SU-DHL-6 (cell line): ENCODE measurements at regions not wholly inside any gene's neighbourhood (a gene's known extent, or its start where the extent isn't known, plus 50 kb on each side); places are given as distances from the start of the nearest gene placed in this dataset.

Experiments used
- H2AFZ ChIP-seq: fragments of 200-600 bp; sonication (generic); 2 replicates; pipeline ENCODE4 v1.6.1; 2014; ENCODE audit warnings: low read depth, mild to moderate bottlenecking, moderate library complexity, mixed read lengths, antibody characterized with exemption, low read length; ENCODE audit not compliant: severe bottlenecking
- H3F3A ChIP-seq: fragments of 200-600 bp; shearing (Covaris generic); 2 replicates; pipeline ENCODE4 v1.6.0; 2016; ENCODE audit warnings: antibody characterized with exemption, mild to moderate bottlenecking; ENCODE audit not compliant: insufficient read depth
- H3K27ac ChIP-seq: fragments of 200-600 bp; sonication (generic); 2 replicates; pipeline ENCODE4 v1.5.1; 2016; ENCODE audit warnings: low read depth, mild to moderate bottlenecking, low read length, moderate library complexity, mixed read lengths
- H3K27me3 ChIP-seq: fragments of 200-600 bp; sonication (generic), shearing (Covaris generic); 2 replicates; pipeline ENCODE4 v1.6.0; 2014; ENCODE audit warnings: mild to moderate bottlenecking, low read length
- H3K36me3 ChIP-seq: fragments of 200-600 bp; sonication (generic); 2 replicates; pipeline ENCODE4 v1.6.1; 2014; ENCODE audit warnings: mild to moderate bottlenecking, low read length, mixed read lengths
- H3K4me2 ChIP-seq: fragments of 300-600, 200-600 bp; shearing (Covaris generic), sonication (generic); 2 replicates; pipeline ENCODE4 v1.6.0; 2014; ENCODE audit warnings: low read length, low read depth, mild to moderate bottlenecking; ENCODE audit not compliant: poor library complexity, severe bottlenecking
- H3K4me3 ChIP-seq: fragments of 200-600 bp; sonication (generic); 2 replicates; pipeline ENCODE4 v1.5.1; 2014; ENCODE audit warnings: antibody characterized with exemption, low read length, mild to moderate bottlenecking, mixed read lengths; ENCODE audit not compliant: insufficient read depth, poor library complexity, severe bottlenecking
- H3K79me2 ChIP-seq: fragments of 200-600 bp; sonication (generic); 2 replicates; pipeline ENCODE4 v1.6.1; 2014; ENCODE audit warnings: mild to moderate bottlenecking, low read length, moderate library complexity; ENCODE audit not compliant: insufficient read depth
- H3K9ac ChIP-seq: fragments of 200-600 bp; sonication (generic); 2 replicates; pipeline ENCODE4 v1.7.0; 2014; ENCODE audit warnings: mild to moderate bottlenecking, low read length
- H3K9me2 ChIP-seq: fragments of 200-600 bp; sonication (generic); replicated peaks from 2 replicates; pipeline ENCODE4 v1.6.1; 2014; ENCODE audit warnings: low read length; ENCODE audit not compliant: insufficient read depth
- H3K9me3 ChIP-seq: fragments of 200-600 bp; sonication (generic); 2 replicates; pipeline ENCODE4 v1.6.1; 2014; ENCODE audit warnings: low read length, mixed read lengths; ENCODE audit not compliant: insufficient read depth
- H4K20me1 ChIP-seq: fragments of 200-600 bp; sonication (generic); 2 replicates; pipeline ENCODE4 v1.6.1; 2014; ENCODE audit warnings: low read depth, mild to moderate bottlenecking, antibody characterized with exemption, low read length, moderate library complexity, mixed read lengths
- EZH2phosphoT487 ChIP-seq: fragments of 200-600 bp; sonication (generic), shearing (Covaris generic); conservative IDR thresholded peaks from 2 replicates; pipeline ENCODE4 v1.6.1; 2018; ENCODE audit warnings: mild to moderate bottlenecking, antibody characterized with exemption, low read length, moderate library complexity, mixed read lengths
- TF ChIP-seq, protein P1 (sequence below): fragments of 200-600 bp; sonication (generic); IDR thresholded peaks from one replicate; pipeline ENCODE4 v1.5.1; 2017; ENCODE audit warnings: antibody characterized with exemption, mild to moderate bottlenecking, low read length, moderate library complexity; ENCODE audit not compliant: insufficient read depth, poor library complexity, severe bottlenecking

DNA sequence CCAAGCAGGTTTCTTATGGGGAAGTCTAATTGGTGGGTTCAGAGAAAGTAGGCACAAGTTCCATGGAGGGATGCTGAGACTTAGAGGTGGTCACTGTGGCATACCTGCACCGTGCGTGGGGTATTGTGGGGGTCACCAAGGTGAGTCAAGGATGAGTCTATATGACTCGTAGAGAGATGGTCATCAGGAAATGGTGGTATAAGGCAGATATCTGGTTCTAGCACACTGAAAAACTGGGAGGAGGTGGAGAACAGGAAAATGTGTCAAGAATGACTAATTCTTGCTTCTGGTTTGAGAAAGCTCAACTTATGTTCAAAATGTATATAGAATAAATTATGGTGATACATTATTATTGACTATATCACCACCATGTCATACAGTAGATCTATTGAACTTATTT lies 258.1 kb downstream of the RAB38 start:
- Histone ChIP-seq H3K27ac (no peak overlapping the region), H3K27me3 (no peaks in the 10 kb centered on the region), H3K9me3 (no peaks in the 10 kb centered on the region), H3K36me3 (no peaks in the 10 kb centered on the region), H4K20me1 (no peaks in the 10 kb centered on the region), H3K79me2 (no peaks in the 10 kb centered on the region), H3K9ac (no peak overlapping the region), H3K4me3 (no peak overlapping the region), H2AFZ (no peak overlapping the region), H3K4me2 (no peak overlapping the region), H3K9me2 (no peaks in the 10 kb centered on the region; the same call in 1 of the 2 replicates), H3F3A (no peaks in the 10 kb centered on the region)
- TF ChIP-seq, protein P1, sequence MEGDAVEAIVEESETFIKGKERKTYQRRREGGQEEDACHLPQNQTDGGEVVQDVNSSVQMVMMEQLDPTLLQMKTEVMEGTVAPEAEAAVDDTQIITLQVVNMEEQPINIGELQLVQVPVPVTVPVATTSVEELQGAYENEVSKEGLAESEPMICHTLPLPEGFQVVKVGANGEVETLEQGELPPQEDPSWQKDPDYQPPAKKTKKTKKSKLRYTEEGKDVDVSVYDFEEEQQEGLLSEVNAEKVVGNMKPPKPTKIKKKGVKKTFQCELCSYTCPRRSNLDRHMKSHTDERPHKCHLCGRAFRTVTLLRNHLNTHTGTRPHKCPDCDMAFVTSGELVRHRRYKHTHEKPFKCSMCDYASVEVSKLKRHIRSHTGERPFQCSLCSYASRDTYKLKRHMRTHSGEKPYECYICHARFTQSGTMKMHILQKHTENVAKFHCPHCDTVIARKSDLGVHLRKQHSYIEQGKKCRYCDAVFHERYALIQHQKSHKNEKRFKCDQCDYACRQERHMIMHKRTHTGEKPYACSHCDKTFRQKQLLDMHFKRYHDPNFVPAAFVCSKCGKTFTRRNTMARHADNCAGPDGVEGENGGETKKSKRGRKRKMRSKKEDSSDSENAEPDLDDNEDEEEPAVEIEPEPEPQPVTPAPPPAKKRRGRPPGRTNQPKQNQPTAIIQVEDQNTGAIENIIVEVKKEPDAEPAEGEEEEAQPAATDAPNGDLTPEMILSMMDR, result no peak
- TF ChIP-seq EZH2phosphoT487, result no peak

DNA sequence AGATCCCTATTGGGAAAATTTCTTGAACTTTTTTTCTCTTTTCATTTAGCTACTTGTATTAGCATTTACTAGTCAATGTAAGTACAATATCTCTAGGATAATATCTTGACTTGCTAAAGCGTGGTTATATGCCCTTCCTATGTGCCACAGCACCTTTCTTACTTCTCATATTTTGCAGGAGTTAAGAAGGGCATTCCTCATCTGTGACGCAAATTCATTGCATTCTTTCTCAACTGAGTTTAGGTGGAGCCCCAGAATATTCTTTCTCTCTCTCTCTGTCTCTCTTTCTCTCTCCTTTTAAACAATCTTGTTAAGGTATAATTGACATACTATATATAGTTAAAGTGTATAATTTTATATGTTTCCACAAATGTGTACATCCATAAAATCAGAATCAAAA lies 266.1 kb downstream of the RAB38 start:
- Histone ChIP-seq H3K27me3 (no peaks in the 10 kb centered on the region), H4K20me1 (no peaks in the 10 kb centered on the region), H3K4me3 (no peak overlapping the region), H3K36me3 (no peaks in the 10 kb centered on the region; the same call in 1 of the 2 replicates), H3K9me2 (no peaks in the 10 kb centered on the region), H3K4me2 (no peak overlapping the region), H3K9me3 (no peaks in the 10 kb centered on the region), H3K79me2 (no peaks in the 10 kb centered on the region), H3K27ac (no peak overlapping the region), H2AFZ (no peak overlapping the region), H3K9ac (no peak overlapping the region), H3F3A (no peaks in the 10 kb centered on the region)
- TF ChIP-seq, protein P1, result no peak
- no peak for TF ChIP-seq EZH2phosphoT487

DNA sequence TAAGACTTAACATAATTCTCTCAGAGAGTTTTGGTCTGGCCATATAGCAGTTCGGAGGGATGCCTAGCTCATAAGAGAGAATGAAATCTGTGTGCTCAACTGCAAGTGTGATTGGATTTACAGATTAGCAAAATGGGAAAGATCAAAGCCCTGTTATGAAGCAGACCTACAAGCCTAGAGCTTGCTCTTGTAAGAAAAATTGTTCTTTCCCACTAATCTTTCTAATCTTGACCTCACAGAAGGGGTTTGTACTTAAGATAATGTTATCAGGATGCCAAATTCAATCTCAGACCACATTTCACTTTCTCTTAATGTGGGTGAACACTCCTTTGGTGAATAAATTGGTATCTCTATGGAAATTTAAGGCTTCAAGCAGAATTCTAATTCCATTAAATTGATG lies 267.2 kb downstream of the RAB38 start:
- no peak overlapping the region for H3K4me2 ChIP-seq
- H3K9me2 ChIP-seq, result no peaks in the 10 kb centered on the region
- no peak overlapping the region for H2AFZ ChIP-seq

More for the DNA sequence above, 267.2 kb downstream of the RAB38 start:
- H3K27me3 ChIP-seq, result no peaks in the 10 kb centered on the region
- no peaks in the 10 kb centered on the region for H3K79me2 ChIP-seq
- H3K4me3 ChIP-seq, result no peak overlapping the region
- no peak overlapping the region for H3K27ac ChIP-seq
- no peaks in the 10 kb centered on the region; the same call in 1 of the 2 replicates for H3K36me3 ChIP-seq
- no peak for TF ChIP-seq EZH2phosphoT487
- TF ChIP-seq, protein P1, result no peak
- H3F3A ChIP-seq, result no peaks in the 10 kb centered on the region
- H3K9ac ChIP-seq, result no peak overlapping the region
- H4K20me1 ChIP-seq, result no peaks in the 10 kb centered on the region
- no peaks in the 10 kb centered on the region for H3K9me3 ChIP-seq
